Activated CD4-positive, alpha-beta memory T cell treated with anti-CD3 and anti-CD28 coated beads, Interleukin-2, amount 10 ng/mL, durations not matched to agents 7 days and 5 days (primary cell): ENCODE measurements at regions not wholly inside any gene's neighbourhood (a gene's known extent, or its start where the extent isn't known, plus 50 kb on each side); places are given as distances from the start of the nearest gene placed in this dataset.
"Not testable (repeated sequence)": the region's sequence is repeated elsewhere in the genome, so short reads cannot be mapped to it uniquely, and the experiment has no call there.

ENCODE experiments used
- CTCF ChIA-PET: fragments of 350-600 bp; sonication (Branson Sonifier 250); formaldehyde crosslinking; loops from one replicate; lab custom pipeline; 2021; ENCODE audit warnings: antibody characterized with exemption, inconsistent platforms; lab: Charles Lee
- POLR2A ChIA-PET: fragments of 350-600 bp; sonication (Branson Sonifier 250); formaldehyde crosslinking; loops from one replicate; lab custom pipeline; 2021; ENCODE audit warnings: antibody characterized with exemption; lab: Charles Lee
- DNase-seq: peaks from one replicate; pipeline ENCODE4 v3.0.0-alpha.2; 2020
- H3K27ac Mint-ChIP-seq: one replicate; pipeline ENCODE4 v1.8.0; 2021; ENCODE audit warnings: mild to moderate bottlenecking, mixed read lengths
- H3K27me3 Mint-ChIP-seq: one replicate; pipeline ENCODE4 v1.8.0; 2021; ENCODE audit warnings: mixed read lengths
- H3K36me3 Mint-ChIP-seq: one replicate; pipeline ENCODE4 v1.8.0; 2021; ENCODE audit warnings: low read depth, mixed read lengths
- H3K4me1 Mint-ChIP-seq: one replicate; pipeline ENCODE4 v1.8.0; 2021; ENCODE audit warnings: mixed read lengths
- H3K4me3 Mint-ChIP-seq: one replicate; pipeline ENCODE4 v1.8.0; 2021; ENCODE audit warnings: mild to moderate bottlenecking, mixed read lengths
- H3K9me3 Mint-ChIP-seq: one replicate; pipeline ENCODE4 v1.8.0; 2021; ENCODE audit warnings: mixed read lengths

DNA sequence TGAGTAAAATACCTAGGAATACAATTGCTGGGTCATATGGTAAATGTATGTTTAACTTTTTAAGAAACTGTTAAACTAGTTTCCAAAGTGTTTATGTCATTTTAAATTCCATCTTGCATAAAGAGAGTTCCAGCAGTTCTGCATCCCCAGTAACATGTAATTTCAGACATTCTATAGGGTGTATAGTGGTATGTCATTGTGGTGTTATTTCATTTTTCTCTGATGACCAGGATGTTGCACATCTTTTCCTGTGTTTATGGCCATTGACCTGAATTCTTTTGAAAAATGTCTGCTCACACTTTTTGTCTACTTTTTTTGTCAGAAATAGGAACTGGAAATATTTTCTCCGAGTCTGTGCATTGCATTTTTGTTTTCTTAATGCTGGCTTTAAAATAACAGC, 128.9 kb downstream of the TMEM200A start:
- CTCF ChIA-PET: no interaction called here
- Mint-ChIP-seq H3K9me3 (peaks cover 7% of the 10 kb centered on the region), H3K27ac (no peak overlapping the region)

DNA sequence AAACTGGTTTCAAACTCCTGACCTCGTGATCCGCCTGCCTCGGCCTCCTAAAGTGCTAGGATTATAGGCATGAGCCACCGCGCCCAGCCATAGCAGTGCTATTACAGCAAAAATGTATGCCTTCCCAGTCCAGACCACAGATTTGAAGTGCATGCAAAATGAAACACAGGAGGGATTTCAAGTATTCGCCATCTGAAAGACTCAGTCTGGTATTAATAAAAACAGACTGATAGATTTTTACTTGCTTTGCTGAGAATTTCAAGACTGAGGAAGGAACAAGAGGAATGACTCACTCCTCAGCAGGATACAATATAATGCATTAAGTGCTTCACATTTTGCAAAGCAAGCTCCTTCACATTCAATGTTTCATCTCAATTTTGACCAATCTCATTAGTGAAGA, 134.9 kb downstream of the TMEM200A start:
- Mint-ChIP-seq H3K27ac (no peak overlapping the region), H3K9me3 (peaks cover 11% of the 10 kb centered on the region), H3K36me3 (peaks cover 8% of the 10 kb centered on the region), H3K4me3 (no peak overlapping the region), H3K4me1 (peaks cover 3% of the 10 kb centered on the region), H3K27me3 (no peaks in the 10 kb centered on the region)
- CTCF ChIA-PET: no interaction called here
- POLR2A ChIA-PET: no interaction called here
- DNase-seq: no peak

More for the DNA sequence above, 128.9 kb downstream of the TMEM200A start:
- POLR2A ChIA-PET: no interaction called here
- Mint-ChIP-seq H3K27me3 (no peaks in the 10 kb centered on the region), H3K36me3 (peaks cover 8% of the 10 kb centered on the region), H3K4me1 (no peaks in the 10 kb centered on the region), H3K4me3 (no peak overlapping the region)
- DNase-seq: no peak

DNA sequence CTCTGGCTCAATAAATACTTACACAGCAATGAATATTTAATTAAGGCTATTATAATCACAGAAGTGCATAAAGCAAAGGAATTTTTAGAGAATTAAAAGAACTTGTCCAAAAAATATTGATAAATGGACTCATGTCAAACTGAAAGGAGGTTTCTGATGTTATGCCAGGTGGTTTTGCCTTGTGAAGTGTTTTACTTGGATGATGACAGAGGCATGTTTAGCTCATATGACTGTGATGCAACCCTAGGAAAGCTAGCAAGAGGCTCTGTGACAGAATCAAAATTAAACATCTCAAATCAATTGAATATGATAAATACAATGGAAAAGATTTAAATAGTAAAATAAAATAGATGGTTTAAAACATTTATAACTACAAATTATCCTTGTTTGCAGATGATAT, 137.3 kb downstream of the TMEM200A start:
- DNase-seq: no peak
- H3K27me3 Mint-ChIP-seq: no peaks in the 10 kb centered on the region
- peaks cover 11% of the 10 kb centered on the region for H3K9me3 Mint-ChIP-seq
- H3K4me3 Mint-ChIP-seq: no peak overlapping the region
- ChIA-PET POLR2A (no interaction called here), CTCF (no interaction called here)
- no peak overlapping the region for H3K27ac Mint-ChIP-seq
- H3K4me1 Mint-ChIP-seq: peaks cover 11% of the 10 kb centered on the region
- H3K36me3 Mint-ChIP-seq: peaks cover 8% of the 10 kb centered on the region

DNA sequence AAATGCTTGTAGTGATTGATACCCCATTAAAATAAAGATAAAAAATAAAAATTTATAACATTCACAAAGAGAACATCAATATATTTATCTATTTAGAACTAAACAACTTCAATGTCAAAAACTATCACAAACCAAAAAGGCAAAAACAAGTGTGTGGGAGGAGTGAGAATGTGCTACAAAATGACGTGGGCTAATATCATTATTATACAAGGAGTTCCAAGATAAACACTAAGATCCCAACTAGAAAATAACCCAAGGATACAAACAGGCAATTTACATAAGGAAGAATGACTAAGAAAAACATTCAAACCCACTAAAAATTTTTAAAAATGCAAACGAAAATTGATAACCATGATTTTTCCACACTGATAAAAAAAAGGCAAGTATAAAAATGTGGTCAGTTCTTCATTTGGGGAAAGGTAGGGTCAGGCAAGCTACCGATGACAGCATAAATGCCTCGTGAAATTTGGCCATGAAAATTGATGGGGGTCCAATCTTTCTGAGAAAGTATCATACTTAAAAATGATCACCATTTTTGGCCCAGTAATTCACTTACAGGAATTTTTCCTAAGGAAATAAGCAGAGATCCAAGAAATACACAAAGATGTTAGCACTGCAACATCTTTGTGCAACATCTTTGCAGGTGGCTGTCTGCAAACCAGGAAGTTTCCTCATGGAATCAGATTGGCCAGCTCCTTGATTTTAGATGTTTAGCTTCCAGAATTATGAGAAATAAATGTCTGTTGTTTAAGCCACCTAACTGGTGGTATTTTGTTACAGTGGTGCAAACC, 140.2 kb downstream of the TMEM200A start:
- CTCF ChIA-PET: no interaction called here
- Mint-ChIP-seq H3K4me3 (no peak overlapping the region), H3K27ac (no peak overlapping the region), H3K36me3 (peaks cover 16% of the 10 kb centered on the region), H3K27me3 (no peaks in the 10 kb centered on the region), H3K9me3 (peaks cover 23% of the 10 kb centered on the region), H3K4me1 (peaks cover 9% of the 10 kb centered on the region)
- POLR2A ChIA-PET: no interaction called here
- DNase-seq: no peak

DNA sequence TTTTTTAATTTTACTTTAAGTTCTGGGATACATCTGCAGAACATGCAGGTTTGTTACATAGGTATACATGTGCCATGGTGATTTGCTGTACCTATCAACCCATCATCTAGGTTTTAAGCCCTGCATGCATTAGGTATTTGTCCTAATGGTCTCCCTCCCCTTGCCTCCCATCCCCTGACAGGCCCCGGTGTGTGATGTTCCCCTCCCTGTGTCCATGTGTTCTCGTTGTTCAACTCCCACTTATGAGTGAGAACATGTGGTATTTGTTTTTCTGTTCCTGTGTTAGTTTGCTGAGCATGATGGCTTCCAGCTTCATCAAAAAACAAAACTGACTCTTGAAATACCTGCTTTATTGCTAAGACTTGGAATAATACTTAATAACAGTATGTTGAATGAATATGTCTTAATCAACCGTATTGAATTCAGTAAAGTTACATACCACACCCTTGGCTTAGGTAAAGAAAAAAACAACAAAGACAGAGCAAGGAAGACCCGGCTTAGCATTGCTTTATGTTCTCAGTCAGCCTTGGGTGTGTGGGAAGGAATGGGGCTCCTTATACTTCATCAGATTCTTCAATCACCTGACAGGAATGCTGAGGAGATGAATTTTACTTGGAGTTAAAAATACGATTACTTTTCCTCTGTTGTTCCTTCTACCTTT, 141.3 kb downstream of the TMEM200A start:
- H3K36me3 Mint-ChIP-seq: peaks cover 21% of the 10 kb centered on the region
- H3K9me3 Mint-ChIP-seq: peaks cover 27% of the 10 kb centered on the region
- H3K27ac Mint-ChIP-seq, H3K4me3 Mint-ChIP-seq, POLR2A ChIA-PET, CTCF ChIA-PET, DNase-seq, H3K27me3 Mint-ChIP-seq: not testable (repeated sequence)
- peaks cover 12% of the 10 kb centered on the region for H3K4me1 Mint-ChIP-seq

DNA sequence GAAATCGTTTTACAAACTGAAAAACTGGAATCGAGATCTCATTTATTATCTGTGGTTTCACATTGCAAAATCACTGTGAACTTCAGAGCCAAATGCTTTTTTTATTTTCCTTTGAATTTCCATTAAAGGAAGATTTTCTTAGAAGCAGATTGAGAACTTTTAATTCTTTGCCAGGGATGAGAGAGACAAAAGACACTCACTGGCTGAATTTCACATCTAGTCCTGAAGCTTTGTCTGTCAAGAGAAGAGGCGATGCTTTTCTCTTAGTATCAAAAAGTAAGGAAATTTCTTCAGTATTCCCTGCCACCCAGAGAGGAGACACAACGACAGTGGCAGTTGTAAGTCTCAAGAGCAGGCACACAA, 141.8 kb downstream of the TMEM200A start:
- peaks cover 15% of the 10 kb centered on the region for H3K4me1 Mint-ChIP-seq
- H3K27ac Mint-ChIP-seq: no peak overlapping the region
- no peak overlapping the region for H3K4me3 Mint-ChIP-seq
- POLR2A ChIA-PET: no interaction called here
- no peaks in the 10 kb centered on the region for H3K27me3 Mint-ChIP-seq
- CTCF ChIA-PET: no interaction called here
- peaks cover 27% of the 10 kb centered on the region for H3K9me3 Mint-ChIP-seq
- peaks cover 21% of the 10 kb centered on the region for H3K36me3 Mint-ChIP-seq
- no peak for DNase-seq

DNA sequence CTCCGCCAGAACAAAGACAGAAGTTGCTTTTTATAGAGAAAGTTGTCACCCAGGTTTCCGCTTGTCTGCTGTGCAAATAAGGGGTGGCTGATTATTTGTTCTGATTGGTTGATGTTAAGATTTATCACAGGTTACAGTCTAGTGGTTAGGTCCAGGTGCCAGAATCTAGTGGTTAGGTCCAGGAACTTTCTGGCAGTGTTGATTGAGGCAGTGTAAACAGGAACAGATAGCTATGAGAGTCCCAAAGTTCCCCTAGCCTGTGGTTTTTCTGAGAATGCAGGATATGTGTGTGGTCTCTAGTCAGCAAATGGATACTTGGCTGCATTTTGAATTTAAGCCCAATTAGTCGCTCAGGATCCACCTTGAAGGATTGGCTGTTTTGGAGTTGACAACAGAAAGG, 148.0 kb downstream of the TMEM200A start:
- ChIA-PET POLR2A (interaction anchor here (1.0 to 5.2 kb wide), 3 partner anchors 29 to 148 kb away, joined by 3 to 39 read pairs (median 3); partner anchors contain the start of gene TMEM200A), CTCF (interaction anchor here (1.5 kb wide), 1 partner anchor 25 kb away, joined by 3 read pairs; no protein-coding TSS in a partner anchor)
- peaks cover 57% of the 10 kb centered on the region for H3K4me1 Mint-ChIP-seq
- peaks cover 56% of the 10 kb centered on the region for H3K36me3 Mint-ChIP-seq
- peak overlapping the region; percentile 40 for H3K4me3 Mint-ChIP-seq
- peak overlapping the region; percentile 87 for H3K27ac Mint-ChIP-seq
- no peaks in the 10 kb centered on the region for H3K27me3 Mint-ChIP-seq
- DNase-seq: peak; percentile 78
- peaks cover 41% of the 10 kb centered on the region for H3K9me3 Mint-ChIP-seq

DNA sequence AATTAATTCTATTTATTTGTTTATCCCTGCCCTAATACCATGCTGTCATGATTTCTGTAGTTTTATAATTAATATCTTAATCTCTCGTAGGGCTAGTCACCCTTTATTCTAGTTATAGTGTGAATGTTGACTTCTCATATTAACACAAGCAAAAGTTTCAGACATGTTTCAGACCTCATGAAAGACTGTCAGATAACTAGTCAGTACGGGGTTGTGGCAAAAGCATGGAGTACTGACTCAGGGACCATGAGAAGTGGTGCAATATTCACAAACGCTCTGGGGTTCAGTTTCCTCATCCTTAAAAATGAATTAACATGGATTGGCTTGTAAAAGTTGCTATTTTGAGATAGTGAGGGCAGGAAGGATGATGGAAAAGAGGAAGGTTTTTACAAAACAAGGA, 148.9 kb downstream of the TMEM200A start:
- Mint-ChIP-seq H3K9me3 (peaks cover 39% of the 10 kb centered on the region), H3K4me1 (peaks cover 57% of the 10 kb centered on the region), H3K36me3 (peaks cover 56% of the 10 kb centered on the region), H3K4me3 (no peak overlapping the region), H3K27ac (peak overlapping the region; percentile 38), H3K27me3 (no peaks in the 10 kb centered on the region)
- DNase-seq: no peak
- ChIA-PET POLR2A (interaction anchor here (5.2 kb wide), 1 partner anchor 62 kb away, joined by 39 read pairs; no protein-coding TSS in a partner anchor), CTCF (interaction anchor here (0.9 to 1.5 kb wide), 5 partner anchors 11 to 183 kb away, joined by 3 to 6 read pairs (median 3); no protein-coding TSS in a partner anchor)

DNA sequence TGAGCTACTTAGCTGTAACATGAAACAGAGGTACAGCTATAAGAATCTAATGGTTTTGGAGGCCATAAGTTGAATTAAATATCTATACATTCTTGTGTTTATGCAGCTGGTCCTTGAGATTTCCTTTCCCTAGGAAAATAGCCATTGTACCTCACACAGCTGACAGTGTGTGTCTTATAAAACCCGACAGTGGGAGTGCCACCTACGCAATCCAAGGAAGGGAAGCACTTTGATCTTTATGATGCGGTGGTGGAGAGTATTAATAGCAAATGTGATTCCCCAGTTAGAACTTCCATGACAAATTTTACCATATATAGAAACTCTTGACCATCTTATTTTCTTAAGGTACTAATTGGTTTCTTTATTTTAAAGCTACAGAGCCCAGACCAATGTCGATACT, 149.5 kb downstream of the TMEM200A start:
- Mint-ChIP-seq H3K4me3 (no peak overlapping the region), H3K9me3 (peaks cover 36% of the 10 kb centered on the region), H3K27me3 (no peaks in the 10 kb centered on the region), H3K4me1 (peaks cover 57% of the 10 kb centered on the region), H3K36me3 (peaks cover 54% of the 10 kb centered on the region), H3K27ac (peak overlapping the region; percentile 38)
- no peak for DNase-seq
- ChIA-PET CTCF (interaction anchor here (0.9 to 1.5 kb wide), 5 partner anchors 11 to 183 kb away, joined by 3 to 6 read pairs (median 3); no protein-coding TSS in a partner anchor), POLR2A (interaction anchor here (5.2 kb wide), 1 partner anchor 61 kb away, joined by 39 read pairs; no protein-coding TSS in a partner anchor)

DNA sequence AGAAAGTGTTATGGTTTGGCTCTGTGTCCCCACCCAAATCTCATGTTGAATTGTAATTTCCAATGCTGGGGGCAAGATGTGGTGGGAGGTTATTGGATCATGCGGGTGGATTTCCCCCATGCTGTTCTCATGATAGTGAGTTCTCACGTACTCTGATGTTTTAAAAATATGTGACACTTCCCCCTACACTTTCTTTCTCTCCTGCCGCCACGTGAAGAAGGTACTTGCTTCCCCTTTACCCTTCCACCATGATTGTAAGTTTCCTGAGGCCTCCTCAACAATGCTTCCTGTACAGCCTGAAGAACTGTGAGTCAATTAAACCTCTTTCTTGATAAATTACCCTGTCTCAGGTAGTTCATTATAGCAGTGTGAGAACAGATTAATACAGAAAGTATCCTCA, 150.8 kb downstream of the TMEM200A start:
- Mint-ChIP-seq H3K4me3 (no peak overlapping the region), H3K4me1 (peaks cover 59% of the 10 kb centered on the region), H3K27me3 (no peaks in the 10 kb centered on the region), H3K36me3 (peaks cover 57% of the 10 kb centered on the region), H3K9me3 (peaks cover 41% of the 10 kb centered on the region), H3K27ac (peak overlapping the region; percentile 41)
- CTCF ChIA-PET: interaction anchor here (1.2 kb wide), 1 partner anchor 59 kb away, joined by 3 read pairs; no protein-coding TSS in a partner anchor
- DNase-seq: no peak
- POLR2A ChIA-PET: no interaction called here

DNA sequence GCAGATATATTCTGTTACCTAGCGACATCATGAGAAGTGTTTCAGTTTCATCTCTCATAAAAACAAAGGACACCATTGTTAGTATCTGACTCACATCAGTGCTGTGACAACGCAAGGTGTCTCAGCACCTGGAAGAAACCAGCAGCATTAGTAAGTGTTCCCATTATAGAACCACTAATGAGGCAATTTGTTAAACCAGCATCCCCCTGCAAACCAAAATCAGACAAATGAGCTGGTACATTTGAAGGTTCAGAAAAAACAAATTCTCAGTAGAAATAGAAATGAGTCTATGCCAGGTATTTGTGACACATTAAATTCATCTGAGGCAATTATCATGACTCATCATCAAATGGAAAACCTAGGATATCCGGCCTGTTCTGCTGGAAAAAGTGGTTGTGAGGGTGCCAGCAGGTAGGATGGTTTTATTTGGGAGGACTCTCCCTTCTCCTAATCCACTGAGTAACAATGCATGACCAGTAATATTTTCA, 151.7 kb downstream of the TMEM200A start:
- Mint-ChIP-seq H3K4me3 (no peak overlapping the region), H3K9me3 (peaks cover 37% of the 10 kb centered on the region), H3K27me3 (no peaks in the 10 kb centered on the region), H3K36me3 (peaks cover 52% of the 10 kb centered on the region), H3K4me1 (peaks cover 54% of the 10 kb centered on the region), H3K27ac (peak overlapping the region; percentile 41)
- no peak for DNase-seq
- POLR2A ChIA-PET: no interaction called here
- CTCF ChIA-PET: no interaction called here

DNA sequence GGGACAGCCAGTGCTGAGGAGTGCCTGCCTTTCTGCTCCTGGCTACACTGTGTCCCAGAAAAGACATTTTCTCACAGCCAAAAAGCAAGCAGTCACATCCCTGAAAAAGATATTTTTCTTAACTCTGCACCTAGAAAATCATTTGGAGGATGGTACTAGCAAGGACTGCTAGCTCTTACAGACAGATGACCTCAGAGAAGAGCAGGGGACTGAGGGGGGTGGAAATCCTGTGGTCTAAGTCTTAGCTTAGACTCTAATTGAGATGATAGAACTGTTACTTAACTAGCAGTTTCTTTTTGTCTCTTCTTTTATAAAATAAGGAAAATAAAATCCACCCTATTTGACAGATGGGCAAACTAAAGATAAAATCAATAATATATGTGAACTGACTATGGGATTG, 152.8 kb downstream of the TMEM200A start:
- ChIA-PET CTCF (no interaction called here), POLR2A (no interaction called here)
- Mint-ChIP-seq H3K9me3 (peaks cover 37% of the 10 kb centered on the region), H3K36me3 (peaks cover 48% of the 10 kb centered on the region), H3K27ac (no peak overlapping the region), H3K4me3 (no peak overlapping the region), H3K27me3 (no peaks in the 10 kb centered on the region), H3K4me1 (peaks cover 44% of the 10 kb centered on the region)
- DNase-seq: no peak

DNA sequence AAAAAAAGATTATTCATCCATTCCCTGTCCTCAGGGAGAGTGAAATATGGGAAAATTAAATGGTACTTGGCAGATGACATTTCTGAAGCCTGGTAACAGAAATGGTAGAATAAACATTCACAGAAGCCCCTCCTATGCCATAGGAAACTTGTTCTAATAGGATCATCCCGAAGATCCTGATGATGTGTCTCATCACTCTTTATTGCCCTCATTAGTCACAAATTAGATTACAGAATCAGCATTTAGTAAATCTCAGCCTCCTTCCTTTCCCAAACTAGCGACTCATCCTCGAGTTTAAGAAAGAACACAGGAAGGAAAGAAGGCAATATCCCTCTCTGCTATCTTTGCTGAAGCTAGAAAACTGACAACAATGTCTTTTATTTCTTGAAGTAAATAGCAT, 154.4 kb downstream of the TMEM200A start:
- peaks cover 36% of the 10 kb centered on the region for H3K9me3 Mint-ChIP-seq
- ChIA-PET CTCF (no interaction called here), POLR2A (no interaction called here)
- peaks cover 36% of the 10 kb centered on the region for H3K4me1 Mint-ChIP-seq
- H3K27ac Mint-ChIP-seq: no peak overlapping the region
- DNase-seq: no peak
- H3K27me3 Mint-ChIP-seq: no peaks in the 10 kb centered on the region
- H3K36me3 Mint-ChIP-seq: peaks cover 36% of the 10 kb centered on the region
- no peak overlapping the region for H3K4me3 Mint-ChIP-seq
